ENCODE measurements at regions not wholly inside any gene's neighbourhood (a gene's known extent, or its start where the extent isn't known, plus 50 kb on each side); places are given as distances from the start of the nearest gene placed in this dataset.

- ATAC-seq (no peak), DNase-seq (no peak)
- H3K27me3 ChIP-seq (ENCODE audit: insufficient read depth in 3 of 3, low read length in 2 of 3), result no peaks in the 10 kb centered on the region
- no peaks in the 10 kb centered on the region for H3K36me3 ChIP-seq (ENCODE audit: insufficient read depth in 1 of 2, low read depth in 1 of 2)
- H3K4me1 ChIP-seq, result no peaks in the 10 kb centered on the region
- H3K27ac ChIP-seq, result no peak overlapping the region
- TF ChIP-seq CTCF (IDR thresholded peaks at IDR 0.05), result no peak
- intact Hi-C loops (cut with DNase I), result no loop called here
- H3K9me3 ChIP-seq, result no peaks in the 10 kb centered on the region
- H3K4me3 ChIP-seq, result no peak overlapping the region
These were observed 157.7 kb upstream of the GGTLC1 start for GRCh38 chr20:24146231-24146634.

GRCh38 chr20:24144371-24144770, 155.8 kb upstream of the GGTLC1 start:
- Histone ChIP-seq H3K27ac (no peak overlapping the region), H3K4me1 (no peaks in the 10 kb centered on the region), H3K4me3 (no peak overlapping the region), H3K27me3 (ENCODE audit: insufficient read depth in 3 of 3, low read length in 2 of 3) (peaks cover 0 to 2% (median 0%) of the 10 kb centered on the region in 3 donors), H3K9me3 (no peaks in the 10 kb centered on the region), H3K36me3 (ENCODE audit: insufficient read depth in 1 of 2, low read depth in 1 of 2) (no peaks in the 10 kb centered on the region)
- WGBS, 3 donors, result 78 to 91% (median 82%) methylated on average over 8 of the region's 8 CpGs
- ATAC-seq (no peak), DNase-seq (no peak)
- no peak for TF ChIP-seq CTCF (IDR thresholded peaks at IDR 0.05)
- intact Hi-C loops (cut with DNase I), result no loop called here

GRCh38 chr20:24141111-24141510, 152.5 kb upstream of the GGTLC1 start:
- no peak for TF ChIP-seq CTCF (IDR thresholded peaks at IDR 0.05)
- DNase-seq (no peak), ATAC-seq (no peak)
- Histone ChIP-seq H3K27me3 (ENCODE audit: insufficient read depth in 3 of 3, low read length in 2 of 3) (peaks cover 0 to 2% (median 0%) of the 10 kb centered on the region in 3 donors), H3K36me3 (ENCODE audit: insufficient read depth in 1 of 2, low read depth in 1 of 2) (no peaks in the 10 kb centered on the region), H3K4me1 (no peaks in the 10 kb centered on the region), H3K27ac (no peak overlapping the region), H3K9me3 (no peaks in the 10 kb centered on the region), H3K4me3 (no peak overlapping the region)
- 83 to 86% (median 83%) methylated on average over 6 of the region's 6 CpGs for WGBS, 3 donors
- intact Hi-C loops (cut with DNase I), result no loop called here

GRCh38 chr20:24139846-24140245, 151.3 kb upstream of the GGTLC1 start:
- no peaks in the 10 kb centered on the region for H3K36me3 ChIP-seq (ENCODE audit: insufficient read depth in 1 of 2, low read depth in 1 of 2)
- H3K9me3 ChIP-seq, result no peaks in the 10 kb centered on the region
- no peaks in the 10 kb centered on the region for H3K4me1 ChIP-seq
- WGBS, 3 donors, result 80 to 94% (median 91%) methylated on average over 1 of the region's 1 CpG
- peaks cover 0 to 2% (median 0%) of the 10 kb centered on the region in 3 donors for H3K27me3 ChIP-seq (ENCODE audit: insufficient read depth in 3 of 3, low read length in 2 of 3)
- intact Hi-C loops (cut with DNase I), result no loop called here
- ATAC-seq, result no peak
- TF ChIP-seq CTCF (IDR thresholded peaks at IDR 0.05), result no peak
- DNase-seq, result no peak
- no peak overlapping the region for H3K4me3 ChIP-seq
- H3K27ac ChIP-seq, result no peak overlapping the region

- 87 to 90% (median 90%) methylated on average over 2 of the region's 2 CpGs for WGBS, 3 donors
- no peak for DNase-seq
- no peak for TF ChIP-seq CTCF (IDR thresholded peaks at IDR 0.05)
These were observed 150.4 kb upstream of the GGTLC1 start for GRCh38 chr20:24138951-24139350.

More at GRCh38 chr20:24138951-24139350, 150.4 kb upstream of the GGTLC1 start:
- Histone ChIP-seq H3K9me3 (no peaks in the 10 kb centered on the region), H3K4me1 (no peaks in the 10 kb centered on the region), H3K27me3 (ENCODE audit: insufficient read depth in 3 of 3, low read length in 2 of 3) (peaks cover 0 to 2% (median 0%) of the 10 kb centered on the region in 3 donors), H3K4me3 (no peak overlapping the region), H3K36me3 (ENCODE audit: insufficient read depth in 1 of 2, low read depth in 1 of 2) (no peaks in the 10 kb centered on the region), H3K27ac (no peak overlapping the region)
- ATAC-seq, result no peak
- intact Hi-C loops (cut with DNase I), result no loop called here
